ENCODE measurements at regions not wholly inside any gene's neighbourhood (a gene's known extent, or its start where the extent isn't known, plus 50 kb on each side); places are given as distances from the start of the nearest gene placed in this dataset.

GRCh38 chr2:65501836-65502235 is 69.4 kb upstream of the SPRED2 start:
- Mint-ChIP-seq H3K4me1 (ENCODE audit: low read depth) (no peaks in the 10 kb centered on the region), H3K27me3 (ENCODE audit: low read depth) (peaks cover 14% of the 10 kb centered on the region), H3K36me3 (ENCODE audit: insufficient read depth) (no peaks in the 10 kb centered on the region), H3K9me3 (no peaks in the 10 kb centered on the region), H3K4me3 (no peak overlapping the region)
- DNase-seq, result no peak
- ATAC-seq, result no peak

- Mint-ChIP-seq H3K36me3 (ENCODE audit: insufficient read depth) (no peaks in the 10 kb centered on the region), H3K4me3 (no peak overlapping the region), H3K9me3 (no peaks in the 10 kb centered on the region), H3K27me3 (ENCODE audit: low read depth) (peaks cover 14% of the 10 kb centered on the region), H3K4me1 (ENCODE audit: low read depth) (no peaks in the 10 kb centered on the region)
- DNase-seq (no peak), ATAC-seq (no peak)
Measured at GRCh38 chr2:65501074-65501473, 68.7 kb upstream of the SPRED2 start.

GRCh38 chr2:65500310-65501040 is 68.1 kb upstream of the SPRED2 start:
- Mint-ChIP-seq H3K9me3 (no peaks in the 10 kb centered on the region), H3K4me1 (ENCODE audit: low read depth) (no peaks in the 10 kb centered on the region), H3K4me3 (no peak overlapping the region), H3K36me3 (ENCODE audit: insufficient read depth) (no peaks in the 10 kb centered on the region), H3K27me3 (ENCODE audit: low read depth) (peaks cover 14% of the 10 kb centered on the region)
- ATAC-seq (no peak), DNase-seq (no peak)

GRCh38 chr2:65499216-65499615 is 66.8 kb upstream of the SPRED2 start:
- H3K27me3 Mint-ChIP-seq (ENCODE audit: low read depth), result peaks cover 14% of the 10 kb centered on the region
- no peaks in the 10 kb centered on the region for H3K4me1 Mint-ChIP-seq (ENCODE audit: low read depth)
- ATAC-seq (no peak), DNase-seq (no peak)
- no peak overlapping the region for H3K4me3 Mint-ChIP-seq
- no peaks in the 10 kb centered on the region for H3K36me3 Mint-ChIP-seq (ENCODE audit: insufficient read depth)
- no peaks in the 10 kb centered on the region for H3K9me3 Mint-ChIP-seq

GRCh38 chr2:65498396-65498795 is 66.0 kb upstream of the SPRED2 start:
- DNase-seq, result no peak
- H3K36me3 Mint-ChIP-seq (ENCODE audit: insufficient read depth), result no peaks in the 10 kb centered on the region
- no peak for ATAC-seq
- H3K4me1 Mint-ChIP-seq (ENCODE audit: low read depth), result no peaks in the 10 kb centered on the region
- no peak overlapping the region for H3K4me3 Mint-ChIP-seq
- peaks cover 14% of the 10 kb centered on the region for H3K27me3 Mint-ChIP-seq (ENCODE audit: low read depth)
- H3K9me3 Mint-ChIP-seq, result no peaks in the 10 kb centered on the region

- ATAC-seq (no peak), DNase-seq (no peak)
- Mint-ChIP-seq H3K36me3 (ENCODE audit: insufficient read depth) (no peaks in the 10 kb centered on the region), H3K9me3 (no peaks in the 10 kb centered on the region), H3K4me3 (no peak overlapping the region), H3K27me3 (ENCODE audit: low read depth) (peaks cover 13% of the 10 kb centered on the region), H3K4me1 (ENCODE audit: low read depth) (no peaks in the 10 kb centered on the region)
Measured at GRCh38 chr2:65495251-65495877, 63.0 kb upstream of the SPRED2 start.

- Mint-ChIP-seq H3K4me1 (ENCODE audit: low read depth) (no peaks in the 10 kb centered on the region), H3K4me3 (no peak overlapping the region), H3K36me3 (ENCODE audit: insufficient read depth) (no peaks in the 10 kb centered on the region), H3K9me3 (peaks cover 7% of the 10 kb centered on the region), H3K27me3 (ENCODE audit: low read depth) (peaks cover 13% of the 10 kb centered on the region)
- DNase-seq (no peak), ATAC-seq (no peak)
Measured at GRCh38 chr2:65494078-65494477, 61.7 kb upstream of the SPRED2 start.

GRCh38 chr2:65491381-65491905 is 59.0 kb upstream of the SPRED2 start:
- Mint-ChIP-seq H3K27me3 (ENCODE audit: low read depth) (peaks cover 9% of the 10 kb centered on the region), H3K9me3 (peaks cover 19% of the 10 kb centered on the region), H3K4me1 (ENCODE audit: low read depth) (no peaks in the 10 kb centered on the region), H3K36me3 (ENCODE audit: insufficient read depth) (no peaks in the 10 kb centered on the region), H3K4me3 (no peak overlapping the region)
- DNase-seq (no peak), ATAC-seq (no peak)

GRCh38 chr2:65490222-65490621 is 57.8 kb upstream of the SPRED2 start:
- Mint-ChIP-seq H3K36me3 (ENCODE audit: insufficient read depth) (no peaks in the 10 kb centered on the region), H3K4me1 (ENCODE audit: low read depth) (no peaks in the 10 kb centered on the region), H3K4me3 (no peak overlapping the region), H3K27me3 (ENCODE audit: low read depth) (peaks cover 10% of the 10 kb centered on the region), H3K9me3 (peaks cover 19% of the 10 kb centered on the region)
- no peak for DNase-seq
- no peak for ATAC-seq

GRCh38 chr2:65489269-65489668 is 56.9 kb upstream of the SPRED2 start:
- H3K4me3 Mint-ChIP-seq, result no peak overlapping the region
- H3K4me1 Mint-ChIP-seq (ENCODE audit: low read depth), result no peaks in the 10 kb centered on the region
- ATAC-seq, result no peak
- no peak for DNase-seq
- H3K9me3 Mint-ChIP-seq, result peaks cover 19% of the 10 kb centered on the region
- no peaks in the 10 kb centered on the region for H3K36me3 Mint-ChIP-seq (ENCODE audit: insufficient read depth)
- peaks cover 10% of the 10 kb centered on the region for H3K27me3 Mint-ChIP-seq (ENCODE audit: low read depth)

- Mint-ChIP-seq H3K9me3 (peaks cover 19% of the 10 kb centered on the region), H3K36me3 (ENCODE audit: insufficient read depth) (no peaks in the 10 kb centered on the region), H3K4me1 (ENCODE audit: low read depth) (no peaks in the 10 kb centered on the region), H3K27me3 (ENCODE audit: low read depth) (peaks cover 16% of the 10 kb centered on the region), H3K4me3 (no peak overlapping the region)
- no peak for DNase-seq
- no peak for ATAC-seq
Measured at GRCh38 chr2:65488527-65488926, 56.1 kb upstream of the SPRED2 start.

- no peak for ATAC-seq
- H3K4me1 Mint-ChIP-seq (ENCODE audit: low read depth), result no peaks in the 10 kb centered on the region
- DNase-seq, result no peak
Measured at GRCh38 chr2:65487404-65487803, 55.0 kb upstream of the SPRED2 start.

GRCh38 chr2:65486802-65487201 is 54.4 kb upstream of the SPRED2 start:
- H3K4me1 Mint-ChIP-seq (ENCODE audit: low read depth), result no peaks in the 10 kb centered on the region
- H3K4me3 Mint-ChIP-seq, result no peak overlapping the region
- H3K9me3 Mint-ChIP-seq, result peaks cover 19% of the 10 kb centered on the region
- no peaks in the 10 kb centered on the region for H3K36me3 Mint-ChIP-seq (ENCODE audit: insufficient read depth)
- ATAC-seq (no peak), DNase-seq (no peak)
- peaks cover 19% of the 10 kb centered on the region for H3K27me3 Mint-ChIP-seq (ENCODE audit: low read depth)

More at GRCh38 chr2:65487404-65487803, 55.0 kb upstream of the SPRED2 start:
- Mint-ChIP-seq H3K36me3 (ENCODE audit: insufficient read depth) (no peaks in the 10 kb centered on the region), H3K4me3 (no peak overlapping the region), H3K27me3 (ENCODE audit: low read depth) (peaks cover 19% of the 10 kb centered on the region), H3K9me3 (peaks cover 19% of the 10 kb centered on the region)

- DNase-seq, result no peak
- no peak for ATAC-seq
- Mint-ChIP-seq H3K4me3 (no peak overlapping the region), H3K27me3 (ENCODE audit: low read depth) (peaks cover 19% of the 10 kb centered on the region), H3K36me3 (ENCODE audit: insufficient read depth) (no peaks in the 10 kb centered on the region), H3K4me1 (ENCODE audit: low read depth) (no peaks in the 10 kb centered on the region), H3K9me3 (peaks cover 19% of the 10 kb centered on the region)
Measured at GRCh38 chr2:65486282-65486681, 53.9 kb upstream of the SPRED2 start.

GRCh38 chr2:65485839-65486238 is 53.4 kb upstream of the SPRED2 start:
- H3K4me3 Mint-ChIP-seq, result no peak overlapping the region
- peaks cover 19% of the 10 kb centered on the region for H3K27me3 Mint-ChIP-seq (ENCODE audit: low read depth)
- H3K36me3 Mint-ChIP-seq (ENCODE audit: insufficient read depth), result no peaks in the 10 kb centered on the region
- no peaks in the 10 kb centered on the region for H3K4me1 Mint-ChIP-seq (ENCODE audit: low read depth)
- H3K9me3 Mint-ChIP-seq, result peaks cover 19% of the 10 kb centered on the region
- ATAC-seq (no peak), DNase-seq (no peak)
